NCI-H446 treated with DMSO at 0.1 percent for 48 hours (cell line): ENCODE measurements at regions not wholly inside any gene's neighbourhood (a gene's known extent, or its start where the extent isn't known, plus 50 kb on each side); places are given as distances from the start of the nearest gene placed in this dataset.
"Not testable (repeated sequence)": the region's sequence is repeated elsewhere in the genome, so short reads cannot be mapped to it uniquely, and the experiment has no call there.

Source experiments
- DNase-seq: peaks from one replicate; lab custom pipeline; 2025; lab: John Stamatoyannopoulos, UW

DNA sequence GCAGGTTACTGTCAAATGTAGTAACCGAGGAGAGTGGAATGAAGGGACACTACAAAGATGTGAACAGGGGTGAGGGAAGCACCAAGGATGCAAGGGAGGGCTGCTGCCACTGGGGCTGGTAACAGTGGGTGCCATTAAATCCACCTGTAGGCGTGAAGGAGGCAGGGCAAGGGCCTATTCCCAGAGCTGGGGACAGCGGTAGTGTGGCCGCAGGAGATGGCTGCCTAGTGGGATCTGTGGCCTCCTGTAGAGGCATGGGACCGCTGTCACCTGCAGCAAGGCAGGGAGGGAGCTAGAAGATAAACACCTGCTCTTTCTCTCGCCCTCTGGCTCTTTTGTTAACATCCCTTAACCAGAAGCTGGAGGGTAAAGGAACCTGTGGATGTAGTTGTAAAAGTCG lies 80.5 kb upstream of the CNIH3 start:
- DNase-seq: no peak

DNA sequence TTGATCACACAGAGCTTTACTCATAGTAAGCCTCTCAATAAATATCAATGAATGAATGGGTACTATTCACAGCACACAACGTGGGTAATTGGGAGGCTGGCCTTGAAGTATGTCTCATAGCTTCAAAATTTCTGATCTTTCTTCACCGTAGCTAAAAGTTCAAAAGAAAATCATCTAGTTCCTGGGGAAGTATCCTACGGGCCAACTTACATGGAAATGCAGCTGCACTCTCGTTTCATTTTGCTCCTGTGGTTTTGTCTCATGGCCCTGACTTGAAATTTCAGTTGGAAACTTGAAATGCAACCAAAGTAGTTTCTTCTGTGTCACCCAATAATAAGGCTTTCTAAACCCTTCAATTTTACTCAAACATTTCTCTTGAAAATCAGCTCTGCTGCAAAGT lies 76.1 kb upstream of the CNIH3 start:
- no peak for DNase-seq

DNA sequence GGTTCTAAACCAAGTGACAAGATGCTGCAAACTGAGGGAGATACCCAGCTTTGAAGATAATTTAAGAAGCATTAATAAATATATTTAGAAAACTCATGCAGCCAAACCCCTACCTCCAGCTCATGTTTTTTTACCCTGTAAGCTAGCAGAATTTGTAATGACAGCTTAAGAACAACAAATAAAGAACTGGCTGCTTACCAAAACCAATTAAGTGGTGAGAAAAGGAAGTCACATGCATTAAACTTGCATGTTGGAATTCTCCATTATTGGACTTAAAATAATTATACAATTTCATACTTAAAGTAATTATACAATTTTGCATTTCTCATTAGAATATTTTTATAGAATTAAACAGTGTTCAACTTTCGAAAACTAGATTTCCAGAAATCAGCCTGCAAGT lies 75.6 kb upstream of the CNIH3 start:
- no peak for DNase-seq

DNA sequence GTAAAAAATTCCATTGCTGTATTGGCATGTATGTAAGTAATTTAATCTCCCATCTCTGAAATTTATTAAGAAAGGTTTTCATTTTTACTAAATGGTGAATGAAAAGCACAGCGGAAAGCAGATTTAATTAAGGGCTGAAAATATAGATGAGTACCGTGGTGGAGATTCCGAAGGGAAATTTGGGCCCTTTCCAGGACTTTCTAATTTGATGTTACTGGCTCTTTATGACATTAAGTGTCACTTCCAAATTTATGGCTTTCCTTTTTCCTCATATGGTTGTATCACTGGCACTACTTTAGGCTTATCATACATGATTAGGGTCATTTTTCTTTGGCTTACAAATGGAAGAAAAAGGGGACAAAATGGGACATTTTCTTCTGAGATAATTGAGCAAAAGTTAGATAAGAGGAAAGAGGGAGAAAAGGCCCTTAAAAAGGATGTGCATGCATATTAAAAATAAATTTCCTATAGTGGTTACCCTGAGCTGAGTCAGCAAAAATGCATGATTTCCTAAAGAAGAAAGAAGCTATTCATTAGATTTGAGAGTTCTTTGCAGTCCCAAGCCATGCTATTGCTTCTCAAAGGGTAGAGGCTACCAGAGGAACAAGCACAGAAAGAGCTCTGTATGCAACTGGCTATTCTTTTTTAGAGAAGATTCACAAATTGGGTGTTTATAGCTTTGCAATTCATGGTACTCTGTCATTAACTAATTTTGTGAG lies 74.9 kb upstream of the CNIH3 start:
- DNase-seq: no peak

DNA sequence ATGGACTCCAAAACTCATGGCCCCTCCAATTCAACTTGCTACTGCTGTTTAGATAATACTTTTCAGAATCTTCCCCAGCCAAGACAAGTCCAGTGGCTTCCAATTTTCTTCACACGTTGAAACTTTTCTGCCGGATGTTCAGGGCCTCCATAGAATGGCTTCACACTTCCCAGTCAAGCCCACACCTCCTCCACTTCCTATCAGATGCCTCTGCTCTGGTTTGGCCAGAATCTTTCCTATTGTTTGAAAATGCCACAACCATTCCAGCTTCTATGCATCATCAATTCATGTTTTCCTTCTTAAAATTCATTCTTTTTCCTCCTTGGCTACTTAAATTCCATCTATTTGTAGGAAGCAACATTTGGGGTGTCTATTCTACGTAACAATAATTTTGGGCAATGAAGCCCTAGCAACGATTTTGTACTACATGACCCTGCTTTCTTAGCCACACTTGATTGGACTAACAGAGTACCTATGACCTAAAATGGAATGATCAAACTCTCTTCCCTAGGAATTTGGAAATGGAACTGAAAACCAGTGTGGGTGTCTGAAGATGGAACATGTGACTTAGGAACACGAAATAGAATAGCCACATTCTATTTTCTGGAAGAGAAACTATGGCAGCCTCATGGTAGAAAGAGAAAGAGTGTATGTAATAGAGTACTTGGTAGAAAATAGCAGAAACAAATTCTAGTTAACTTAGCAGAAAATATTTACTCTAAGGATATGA lies 74.1 kb upstream of the CNIH3 start:
- DNase-seq: no peak

DNA sequence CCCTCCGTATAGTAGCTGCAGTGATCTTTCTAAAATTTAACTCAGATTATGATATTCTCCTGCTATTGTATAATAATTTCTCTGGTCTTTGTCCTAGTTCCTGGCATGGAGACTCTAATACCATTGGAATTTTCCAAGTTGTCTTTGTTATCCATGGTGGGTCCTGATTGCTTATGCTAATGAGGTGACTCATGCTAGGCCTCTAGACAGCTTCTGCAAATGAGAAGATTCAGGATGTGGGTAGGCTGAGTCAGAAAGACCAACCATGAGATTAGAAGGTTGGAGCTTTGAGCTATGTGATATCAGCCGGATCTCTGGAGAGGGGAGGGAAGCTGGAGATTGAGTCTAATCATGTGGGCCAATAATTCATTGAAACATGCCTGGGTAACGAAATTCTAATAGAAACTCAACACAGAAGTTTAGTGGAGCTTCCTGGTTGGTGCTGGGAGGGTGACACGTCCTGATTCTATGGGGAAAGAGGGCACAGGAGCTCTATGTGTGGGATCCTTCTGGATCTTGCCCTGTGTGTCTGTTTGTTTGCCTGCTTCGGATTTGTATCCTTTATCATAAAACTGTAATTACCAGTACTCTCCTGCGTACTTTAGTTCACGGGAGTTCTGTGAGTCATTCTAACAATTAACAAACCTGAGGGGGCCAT lies 73.2 kb upstream of the CNIH3 start:
- no peak for DNase-seq

DNA sequence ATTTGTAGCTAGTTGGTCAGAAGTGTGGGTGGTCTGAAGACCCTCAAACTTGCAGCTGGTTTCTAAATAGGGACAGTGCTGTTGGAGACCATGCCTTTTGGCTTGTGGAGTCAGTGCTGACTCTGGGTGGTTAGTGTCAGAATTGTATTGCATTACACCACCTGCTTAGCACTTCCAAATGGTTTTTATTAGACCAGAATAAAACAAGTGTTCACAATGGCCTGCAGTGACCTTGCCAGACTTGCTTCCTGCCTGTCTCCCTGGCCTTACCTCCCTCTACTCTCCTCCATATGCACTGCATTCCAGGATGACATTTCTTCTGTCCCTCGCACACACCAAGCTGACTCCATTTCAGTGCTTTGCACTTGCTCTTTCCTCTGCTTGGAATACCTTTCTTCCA lies 72.7 kb upstream of the CNIH3 start:
- DNase-seq: no peak

DNA sequence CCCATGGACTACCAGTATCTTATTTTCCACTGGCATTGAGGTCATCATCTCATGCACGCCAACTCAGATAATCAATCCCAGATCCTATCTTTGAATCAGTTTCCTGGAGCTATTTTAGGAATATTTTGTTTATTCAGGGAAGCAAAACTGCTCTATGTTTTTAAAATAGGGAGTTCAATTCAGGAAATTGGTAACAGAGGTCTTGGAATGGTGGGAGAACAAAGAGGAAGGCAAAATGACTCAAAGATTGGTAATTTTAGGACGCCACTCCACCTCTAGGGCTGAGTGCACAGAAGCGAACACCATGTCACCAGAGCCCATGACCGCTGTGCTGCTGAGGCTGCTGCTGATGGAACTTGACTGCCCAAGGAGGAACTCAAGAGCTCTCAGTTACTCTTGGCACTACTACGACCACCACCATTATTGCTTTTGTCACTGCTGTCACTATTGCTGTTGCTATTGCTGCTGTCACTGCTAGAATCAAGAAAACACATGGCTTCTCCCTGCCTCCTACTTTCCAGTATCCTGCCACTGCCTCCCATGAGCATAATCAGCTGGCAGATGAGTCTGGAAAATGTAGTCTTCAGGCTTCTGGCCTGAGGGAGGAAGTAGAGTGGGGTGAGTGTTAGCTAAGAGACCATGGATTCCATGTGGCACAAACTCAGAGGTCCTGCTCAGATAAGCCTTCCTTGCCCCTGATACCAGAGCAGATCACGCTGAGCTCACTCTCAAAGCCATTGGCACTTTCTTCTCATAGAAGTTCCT lies 71.6 kb upstream of the CNIH3 start:
- DNase-seq: no peak

DNA sequence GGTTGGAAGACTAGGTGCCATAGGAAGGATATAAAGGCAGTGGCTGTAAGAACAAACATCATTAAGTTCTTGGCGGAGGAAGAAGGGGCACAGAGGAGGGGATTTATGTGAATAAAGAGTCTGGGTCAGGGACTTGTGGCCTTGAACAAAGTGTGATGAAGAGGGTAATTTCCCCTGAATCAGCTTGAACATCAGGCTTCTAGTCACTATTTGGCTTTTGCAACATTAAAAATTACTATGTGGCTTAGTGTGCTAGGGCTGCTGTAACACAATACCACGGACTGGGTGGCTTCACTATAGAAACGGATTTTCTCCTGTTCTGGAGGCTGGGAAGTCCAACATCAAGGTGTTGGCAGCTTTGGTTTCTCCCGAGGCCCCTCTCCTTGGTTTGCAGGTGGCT lies 70.5 kb upstream of the CNIH3 start:
- no peak for DNase-seq

DNA sequence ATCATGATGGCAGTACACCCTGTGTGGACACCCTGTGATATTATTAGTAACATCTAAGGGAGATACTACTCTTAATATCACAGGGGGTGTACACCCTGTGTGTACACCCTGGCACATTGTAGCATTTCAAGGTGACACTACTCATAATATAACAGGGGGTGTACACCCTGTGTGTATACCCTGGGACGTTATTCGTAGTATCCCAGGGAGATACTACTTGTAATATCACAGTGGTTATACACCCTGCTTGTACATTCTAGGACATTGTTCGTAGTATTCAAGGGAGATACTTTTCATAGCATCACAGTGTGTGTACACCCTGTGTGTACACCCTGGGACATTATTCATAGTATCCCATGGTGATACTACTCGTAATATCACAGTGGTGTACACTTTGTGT lies 67.4 kb upstream of the CNIH3 start:
- no peak for DNase-seq

DNA sequence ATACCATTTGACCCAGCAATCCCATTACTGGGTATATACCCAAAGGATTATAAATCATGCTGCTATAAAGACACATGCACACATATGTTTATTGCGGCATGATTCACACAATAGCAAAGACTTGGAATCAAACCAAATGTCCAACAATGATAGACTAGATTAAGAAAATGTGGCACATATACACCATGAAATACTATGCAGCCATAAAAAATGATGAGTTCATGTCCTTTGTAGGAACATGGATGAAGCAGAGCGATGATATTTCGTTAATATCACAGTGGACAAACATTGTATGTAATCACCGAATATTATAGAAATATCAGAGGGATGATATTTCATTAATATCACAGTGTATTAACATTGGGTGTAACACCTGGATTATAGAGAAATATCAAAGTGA lies 64.9 kb upstream of the CNIH3 start:
- DNase-seq: not testable (repeated sequence)

DNA sequence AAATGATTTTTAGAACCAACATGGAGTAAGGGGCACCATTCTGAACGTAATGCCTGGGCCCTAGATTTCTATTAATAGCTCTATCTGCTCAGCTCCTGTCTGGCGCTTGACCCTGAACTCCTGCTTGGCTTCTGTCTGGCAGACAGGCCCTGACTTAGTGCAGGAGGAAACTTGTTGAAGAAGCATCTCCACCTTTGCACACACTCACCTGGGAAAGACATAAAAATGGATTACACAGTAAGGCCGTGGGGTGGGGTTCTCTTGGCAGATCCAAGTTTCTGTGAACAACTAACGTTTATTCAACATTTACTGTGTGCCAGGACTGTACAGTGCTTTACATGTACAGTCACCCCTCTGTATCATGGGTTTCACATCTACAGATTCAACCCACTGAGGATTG lies 62.1 kb upstream of the CNIH3 start:
- no peak for DNase-seq

DNA sequence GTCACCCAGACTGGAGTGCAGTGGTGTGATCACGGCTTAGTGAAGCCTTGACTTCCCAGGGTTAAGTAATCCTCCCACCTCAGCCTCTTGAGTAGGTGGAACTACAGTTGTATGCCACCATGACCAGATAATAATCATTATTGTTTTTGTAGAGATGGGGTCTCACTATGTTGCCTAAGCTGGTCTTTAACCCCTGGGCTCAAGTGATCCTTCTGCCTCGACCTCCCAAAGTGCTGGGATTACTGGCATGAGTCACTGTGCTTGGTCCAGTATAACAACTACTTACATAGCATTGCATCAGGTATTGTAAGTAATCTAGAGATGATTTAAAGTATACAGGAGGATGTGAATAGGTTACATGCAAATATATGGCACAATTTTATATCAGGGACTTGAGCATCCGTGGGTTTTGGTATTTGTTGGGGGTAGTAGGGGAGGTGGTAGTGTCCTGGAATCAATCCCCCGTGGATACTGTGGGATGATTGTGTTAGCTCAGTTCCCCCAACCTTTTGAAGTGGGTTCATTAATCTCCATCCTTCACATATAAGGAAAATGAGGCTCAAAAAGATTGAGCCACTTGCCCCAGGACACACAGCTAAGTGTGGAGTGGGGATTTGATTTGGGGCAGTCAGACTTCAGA lies 61.4 kb upstream of the CNIH3 start:
- no peak for DNase-seq

DNA sequence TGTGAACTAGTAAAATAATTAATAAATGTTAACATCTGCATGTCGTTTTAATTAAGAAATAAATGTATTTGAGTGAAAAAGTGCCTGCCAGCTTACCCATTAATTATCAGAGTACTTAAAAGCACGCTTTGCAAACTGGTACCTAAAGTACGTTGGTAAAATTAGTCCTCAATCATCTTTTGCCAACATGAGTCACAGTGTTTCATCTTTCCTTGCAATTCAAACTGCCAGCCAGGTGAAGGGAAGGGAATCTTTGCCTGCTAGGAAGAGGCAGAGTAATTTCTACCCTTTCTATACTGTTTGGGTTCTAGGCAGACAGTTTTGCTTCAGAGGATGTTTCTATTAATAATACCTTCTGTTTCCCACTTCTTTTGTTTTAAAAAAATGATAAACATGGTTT lies 57.2 kb upstream of the CNIH3 start:
- DNase-seq: no peak

DNA sequence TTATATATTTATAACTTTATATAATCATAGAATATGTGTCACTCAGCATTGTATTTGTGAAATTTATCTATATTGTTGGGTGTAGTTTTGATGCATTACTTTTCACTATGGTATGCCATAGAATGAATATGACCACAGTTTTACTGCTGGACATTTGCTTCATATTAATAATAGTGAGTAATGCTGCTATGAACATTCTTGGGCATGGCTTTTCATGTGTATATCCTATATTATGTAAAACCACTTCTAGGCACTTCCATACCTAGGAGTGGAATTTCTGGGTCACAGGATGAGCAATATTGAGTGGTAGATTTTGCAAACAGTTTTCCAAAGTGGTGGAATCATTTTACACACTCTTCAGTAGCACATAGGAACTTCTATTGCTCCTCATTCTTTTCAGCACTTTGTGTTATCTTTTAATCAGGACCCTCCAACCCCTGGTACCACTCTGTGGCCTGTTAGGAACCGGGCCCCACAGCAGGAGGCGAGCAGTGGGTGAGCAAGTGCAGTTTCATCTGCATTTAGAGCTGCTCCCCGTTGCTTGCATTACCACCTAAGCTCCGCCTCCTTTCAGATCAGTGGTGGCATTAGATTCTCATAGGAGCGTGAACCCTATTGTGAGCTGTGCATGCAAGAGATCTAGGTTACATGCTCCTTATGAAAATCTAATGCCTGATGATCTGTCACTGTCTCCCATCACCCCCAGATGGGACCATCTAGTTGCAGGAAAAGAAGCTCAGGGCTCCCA lies 56.0 kb upstream of the CNIH3 start:
- DNase-seq: no peak

DNA sequence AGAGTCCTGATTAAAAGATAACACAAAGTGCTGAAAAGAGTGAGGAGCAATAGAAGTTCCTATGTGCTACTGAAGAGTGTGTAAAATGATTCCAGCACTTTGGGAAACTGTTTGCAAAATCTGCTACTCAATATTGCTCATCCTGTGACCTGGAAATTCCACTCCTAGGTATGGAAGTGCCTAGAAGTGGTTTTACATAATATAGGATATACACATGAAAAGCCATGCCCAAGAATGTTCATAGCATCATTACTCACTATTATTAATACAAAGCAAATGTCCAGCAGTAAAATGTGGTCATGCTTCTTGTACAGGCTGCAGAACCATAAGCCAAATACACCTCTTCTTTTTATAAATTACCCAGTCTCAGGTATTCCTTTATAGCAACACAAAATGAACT lies 53.2 kb upstream of the CNIH3 start:
- not testable (repeated sequence) for DNase-seq

DNA sequence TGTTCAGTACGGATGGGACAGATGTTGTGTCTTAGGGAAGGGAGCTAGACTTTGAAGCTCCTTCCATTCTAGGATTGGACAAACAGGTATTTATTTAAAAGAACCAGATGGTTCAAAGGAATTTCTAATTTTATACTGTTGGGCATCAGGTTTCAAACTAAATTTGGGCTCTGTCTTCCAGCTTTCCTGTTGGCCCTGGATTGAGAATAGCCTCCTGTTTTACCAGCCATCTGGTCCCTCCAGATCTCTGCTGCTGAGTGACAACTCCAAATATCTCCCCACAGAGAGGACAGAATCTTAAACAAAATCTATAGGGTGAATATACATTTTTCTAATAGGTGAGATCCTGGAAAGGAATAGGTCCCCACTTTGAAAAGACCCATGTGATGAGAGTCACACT lies 52.5 kb upstream of the CNIH3 start:
- DNase-seq: no peak

DNA sequence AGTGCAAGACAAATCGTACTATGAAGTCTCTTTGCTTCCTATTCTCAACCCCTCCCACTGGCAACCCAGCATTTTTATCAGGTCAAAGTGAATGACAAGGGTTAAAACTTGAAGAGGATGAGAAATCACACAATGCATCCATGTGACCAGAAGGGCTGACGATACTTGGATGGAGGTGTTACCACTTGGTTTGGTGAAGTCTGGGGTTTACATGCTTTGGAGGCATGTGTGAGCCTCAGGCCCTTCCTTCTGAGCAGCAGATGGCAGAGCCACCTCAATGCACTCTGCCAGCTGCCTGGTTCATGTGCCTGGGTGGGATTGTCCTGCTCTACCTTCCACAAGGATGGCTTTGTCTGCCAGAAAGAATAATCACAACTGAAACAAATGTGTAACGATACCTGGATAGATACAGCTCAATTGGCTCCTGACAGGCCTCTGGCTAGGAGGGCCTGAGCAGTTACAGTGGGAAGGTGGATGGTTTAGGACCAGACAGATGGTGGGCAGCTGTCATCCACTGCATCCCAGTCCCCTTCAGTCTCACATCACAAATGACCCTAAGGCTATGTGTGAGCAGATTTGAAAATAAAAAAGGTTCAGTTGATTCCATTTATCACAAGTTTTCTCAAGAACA lies 51.5 kb upstream of the CNIH3 start:
- DNase-seq: no peak

DNA sequence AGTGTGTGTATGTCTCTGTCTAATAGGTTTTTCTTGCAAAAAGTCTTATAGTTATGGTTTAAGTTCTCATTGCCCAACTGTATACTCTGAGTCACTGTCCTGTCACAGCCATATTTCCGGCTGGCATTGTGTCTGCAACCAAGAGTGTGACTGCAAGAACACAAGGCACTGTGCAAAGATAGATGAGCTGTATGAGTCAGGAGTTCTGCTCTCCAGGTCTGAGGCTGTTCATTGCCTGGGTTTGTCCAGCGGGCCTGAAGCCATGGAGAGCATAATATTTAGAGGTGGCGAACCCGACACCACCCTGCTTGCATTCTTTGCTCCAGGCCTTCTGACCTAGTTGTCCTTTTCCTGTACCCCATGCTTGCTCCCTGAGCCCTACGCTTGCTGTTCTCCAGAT lies 50.9 kb upstream of the CNIH3 start:
- DNase-seq: no peak

DNA sequence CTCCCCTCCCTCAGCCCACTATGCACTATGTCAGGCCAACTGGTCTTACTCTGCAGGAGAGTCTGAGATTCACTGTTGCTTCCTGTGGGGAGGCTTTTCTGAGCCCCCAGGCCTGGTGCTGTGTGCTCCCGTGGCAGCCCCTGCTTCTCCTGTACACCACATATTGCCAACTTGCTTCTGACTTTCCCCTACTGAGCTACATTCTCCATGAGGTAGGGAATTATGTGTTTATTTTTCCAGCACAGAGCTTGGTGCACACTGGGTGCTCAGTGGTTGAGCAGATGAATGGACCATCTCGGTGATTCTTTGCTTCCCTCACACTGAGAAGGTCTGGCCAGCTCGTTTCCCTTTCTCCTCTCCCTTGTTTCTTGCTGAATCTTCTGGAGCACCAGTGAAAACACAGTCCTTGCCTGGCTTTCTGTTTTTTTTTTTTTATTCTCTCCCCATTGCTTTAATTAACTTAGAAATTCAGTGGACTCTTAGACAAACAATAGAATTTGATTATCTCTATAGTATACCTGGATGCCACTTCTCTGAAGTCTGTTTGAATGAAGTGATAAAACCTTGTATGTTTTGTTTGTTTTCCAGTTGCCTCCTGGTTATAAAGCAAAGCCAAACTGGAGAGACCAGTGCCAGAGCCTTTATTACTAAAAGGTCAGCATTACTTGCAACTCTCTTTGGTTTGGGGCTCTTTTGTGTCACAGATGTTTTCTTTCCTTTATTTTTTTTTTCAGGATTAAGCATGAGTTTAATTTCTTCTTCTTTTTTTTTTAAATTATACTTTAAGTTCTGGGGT lies 50.3 kb upstream of the CNIH3 start:
- no peak for DNase-seq
